ENCODE measurements at regions not wholly inside any gene's neighbourhood (a gene's known extent, or its start where the extent isn't known, plus 50 kb on each side); places are given as distances from the start of the nearest gene placed in this dataset.

- dilution Hi-C loops (cut with HindIII; ENCODE audit: low sequenced_read_pairs, unreplicated experiment), result no loop called here
- intact Hi-C loops (cut with micrococcal nuclease), result no loop called here
- peak overlapping the region; percentile 72; the same call in 1 of the 2 replicates for H3K18ac ChIP-seq (ENCODE audit: low read depth, low read length)
- H2AK9ac ChIP-seq (replicated peaks; ENCODE audit: low read depth, low read length, poor library complexity), result no peak overlapping the region
- no peak overlapping the region for H3K4me2 ChIP-seq (ENCODE audit: low read depth, low read length)
- peak overlapping the region; percentile 3 for H3K4ac ChIP-seq (ENCODE audit: low read depth, low read length)
- H3K14ac ChIP-seq (replicated peaks; ENCODE audit: low read depth, low read length), result no peak overlapping the region
- CTCF ChIA-PET, result interaction anchor here (0.8 to 1.3 kb wide), 4 partner anchors 11 to 23 kb away, joined by 3 to 5 read pairs (median 4); no protein-coding TSS in a partner anchor
- H2BK15ac ChIP-seq (ENCODE audit: low read depth, low read length), result peak overlapping the region; percentile 90; the same call in 2 of the 3 replicates
- no peak overlapping the region for H3K23ac ChIP-seq (ENCODE audit: low read depth, low read length)
- peaks cover 4% of the 10 kb centered on the region; the same call in 1 of the 2 replicates for H3K4me1 ChIP-seq (ENCODE audit: control insufficient read depth, insufficient read depth, low read length)
- BruUV-seq (replicated peaks), result no TSS peak
- peaks cover 11% of the 10 kb centered on the region for H3K9me3 ChIP-seq (ENCODE audit: control insufficient read depth, insufficient read depth, low read length)
- peak overlapping the region; percentile 15; the same call in 1 of the 2 replicates for H4K5ac ChIP-seq (ENCODE audit: low read depth, low read length)
- H2BK20ac ChIP-seq (ENCODE audit: low read depth, low read length), result peak overlapping the region; percentile 0; the same call in 1 of the 2 replicates
- H3K4me3 ChIP-seq (ENCODE audit: insufficient read depth, low read depth, low read length), result no peak overlapping the region
- no peak overlapping the region for H3K27ac ChIP-seq (ENCODE audit: insufficient read depth, low read length)
- H2BK120ac ChIP-seq (ENCODE audit: low read depth, low read length), result 0 out of 2 replicates have a peak overlapping the region, but pooled peaks have one; percentile 1
- H4K91ac ChIP-seq (ENCODE audit: insufficient read depth, low read depth, low read length), result peak overlapping the region; percentile 50
- H3K56ac ChIP-seq (ENCODE audit: extremely low read depth, insufficient read depth, low read length), result no peak overlapping the region
- no peak overlapping the region for H2AK5ac ChIP-seq (ENCODE audit: low read depth, low read length)
- no peaks in the 10 kb centered on the region for H3K79me1 ChIP-seq (ENCODE audit: low read depth in 1 of 2, low read length in 2 of 2)
- WGBS, 2 experiments (ENCODE audit: extremely low coverage in 2 of 2, insufficient read length in 1 of 2), result no CpG with 5 or more reads among the region's 1 CpG
- H3K36me3 ChIP-seq (ENCODE audit: control insufficient read depth, insufficient read depth, low read length), result no peaks in the 10 kb centered on the region
- TF ChIP-seq CTCF (conservative IDR thresholded peaks at IDR 0.05; ENCODE audit: low read depth, low read length) (peak; percentile 21; the same call in 1 of the 2 replicates), RFX5 (IDR thresholded peaks at IDR 0.05; ENCODE audit: low read depth, low read length) (no peak)
- no peak for ATAC-seq (ENCODE audit: low read depth)
- DNase-seq, result no peak
- H3K9me1 ChIP-seq (ENCODE audit: insufficient read depth, low read length), result no peaks in the 10 kb centered on the region
- no peak overlapping the region for H3K9ac ChIP-seq (ENCODE audit: low read depth, low read length)
- no peaks in the 10 kb centered on the region for H4K20me1 ChIP-seq (ENCODE audit: insufficient read depth, low read length)
- in situ Hi-C loops (cut with MboI; ENCODE audit: low sequenced_read_pairs), result no loop called here
- peak overlapping the region; percentile 24 for H2AFZ ChIP-seq (replicated peaks; ENCODE audit: low read length, poor library complexity)
- H2BK5ac ChIP-seq (ENCODE audit: low read depth, low read length, poor library complexity, severe bottlenecking), result peak overlapping the region; percentile 7
- no peaks in the 10 kb centered on the region for H3K27me3 ChIP-seq (ENCODE audit: control insufficient read depth, insufficient read depth, low read length)
- POLR2A ChIA-PET (ENCODE audit: unreplicated experiment), result no interaction called here
- peak overlapping the region; percentile 50 to 80 for H4K8ac ChIP-seq (ENCODE audit: low read depth in 2 of 2, low read length in 2 of 2)
Measured at GRCh38 chr5:114223866-114224265, 138.0 kb upstream of the KCNN2 start.
